Duodenal mucosa (tissue), 2 donors: ENCODE measurements at regions not wholly inside any gene's neighbourhood (a gene's known extent, or its start where the extent isn't known, plus 50 kb on each side); places are given as distances from the start of the nearest gene placed in this dataset.
"Not testable (repeated sequence)": the region's sequence is repeated elsewhere in the genome, so short reads cannot be mapped to it uniquely, and the experiment has no call there.

ENCODE experiments used
- H3K27ac ChIP-seq: one replicate; pipeline ENCODE4 v1.7.0; 2013; ENCODE audit warnings: low read depth, low read length
- H3K27me3 ChIP-seq, 2 donors: one replicate each; pipeline ENCODE4 v1.7.0; 2013; ENCODE audit warnings: low read length in 2 of 2, control low read depth in 1 of 2; ENCODE audit not compliant: insufficient read depth in 2 of 2, control insufficient read depth in 1 of 2
- H3K36me3 ChIP-seq, 2 donors: one replicate each; pipeline ENCODE4 v1.7.0; 2013; ENCODE audit warnings: low read length in 2 of 2, control low read depth in 1 of 2; ENCODE audit not compliant: insufficient read depth in 2 of 2, control insufficient read depth in 1 of 2
- H3K4me1 ChIP-seq, 2 donors: one replicate each; pipeline ENCODE4 v1.7.0; 2013; ENCODE audit warnings: low read length in 2 of 2, control low read depth in 1 of 2; ENCODE audit not compliant: insufficient read depth in 2 of 2, control insufficient read depth in 1 of 2
- H3K4me3 ChIP-seq, 2 donors: one replicate each; pipeline ENCODE4 v1.7.0; 2013; ENCODE audit warnings: low read length in 2 of 2, low read depth in 1 of 2
- H3K9ac ChIP-seq, 2 donors: one replicate each; pipeline ENCODE4 v1.7.0; 2013; ENCODE audit warnings: low read length in 2 of 2, low read depth in 1 of 2
- H3K9me3 ChIP-seq, 2 donors: one replicate each; pipeline ENCODE4 v1.7.0; 2013; ENCODE audit warnings: low read length in 2 of 2, control low read depth in 1 of 2; ENCODE audit not compliant: control insufficient read depth in 1 of 2

GRCh38 chr21:15209224-15209623, 144.4 kb upstream of the NRIP1 start:
- Histone ChIP-seq H3K36me3 (no peaks in the 10 kb centered on the region), H3K9me3 (no peaks in the 10 kb centered on the region), H3K4me1 (peaks cover 0 to 11% of the 10 kb centered on the region in 2 donors), H3K27me3 (no peaks in the 10 kb centered on the region), H3K4me3 (no peak overlapping the region), H3K27ac (no peak overlapping the region), H3K9ac (no peak overlapping the region)

GRCh38 chr21:15210235-15210678, 145.5 kb upstream of the NRIP1 start:
- Histone ChIP-seq H3K36me3 (no peaks in the 10 kb centered on the region), H3K9ac (no peak overlapping the region), H3K4me3 (no peak overlapping the region), H3K27ac (no peak overlapping the region), H3K4me1 (peaks cover 0 to 11% of the 10 kb centered on the region in 2 donors), H3K27me3 (no peaks in the 10 kb centered on the region), H3K9me3 (no peaks in the 10 kb centered on the region)

- no peak overlapping the region for H3K9ac ChIP-seq
- H3K27me3 ChIP-seq: no peaks in the 10 kb centered on the region
- H3K27ac ChIP-seq: no peak overlapping the region
- H3K4me1 ChIP-seq: peaks cover 0 to 11% of the 10 kb centered on the region in 2 donors
- H3K9me3 ChIP-seq: no peaks in the 10 kb centered on the region
- H3K4me3 ChIP-seq: no peak overlapping the region
- no peaks in the 10 kb centered on the region for H3K36me3 ChIP-seq
These were observed 146.8 kb upstream of the NRIP1 start for GRCh38 chr21:15211491-15212133.

GRCh38 chr21:15212206-15212605, 147.4 kb upstream of the NRIP1 start:
- Histone ChIP-seq H3K36me3 (no peaks in the 10 kb centered on the region), H3K27me3 (no peaks in the 10 kb centered on the region), H3K9me3 (no peaks in the 10 kb centered on the region), H3K4me3 (no peak overlapping the region), H3K4me1 (peaks cover 0 to 11% of the 10 kb centered on the region in 2 donors), H3K27ac (no peak overlapping the region), H3K9ac (no peak overlapping the region)

GRCh38 chr21:15218476-15218875, 153.7 kb upstream of the NRIP1 start:
- H3K4me1 ChIP-seq, H3K27me3 ChIP-seq, H3K27ac ChIP-seq, H3K9ac ChIP-seq, H3K36me3 ChIP-seq, H3K4me3 ChIP-seq, H3K9me3 ChIP-seq: not testable (repeated sequence)

GRCh38 chr21:15219039-15219438, 154.2 kb upstream of the NRIP1 start:
- Histone ChIP-seq H3K4me3 (no peak overlapping the region), H3K27me3 (no peaks in the 10 kb centered on the region), H3K27ac (no peak overlapping the region)

GRCh38 chr21:15219894-15220293, 155.1 kb upstream of the NRIP1 start:
- H3K27ac ChIP-seq: no peak overlapping the region
- H3K27me3 ChIP-seq: no peaks in the 10 kb centered on the region
- no peaks in the 10 kb centered on the region for H3K4me1 ChIP-seq
- H3K9me3 ChIP-seq: no peaks in the 10 kb centered on the region
- no peak overlapping the region for H3K4me3 ChIP-seq
- no peak overlapping the region for H3K9ac ChIP-seq
- no peaks in the 10 kb centered on the region for H3K36me3 ChIP-seq

More at GRCh38 chr21:15219039-15219438, 154.2 kb upstream of the NRIP1 start:
- H3K4me1 ChIP-seq: no peaks in the 10 kb centered on the region
- H3K36me3 ChIP-seq: no peaks in the 10 kb centered on the region
- no peaks in the 10 kb centered on the region for H3K9me3 ChIP-seq
- no peak overlapping the region for H3K9ac ChIP-seq

GRCh38 chr21:15221799-15222386, 157.1 kb upstream of the NRIP1 start:
- no peaks in the 10 kb centered on the region for H3K4me1 ChIP-seq
- no peaks in the 10 kb centered on the region for H3K27me3 ChIP-seq
- H3K9ac ChIP-seq: no peak overlapping the region
- no peak overlapping the region for H3K27ac ChIP-seq
- no peak overlapping the region for H3K4me3 ChIP-seq
- H3K36me3 ChIP-seq: no peaks in the 10 kb centered on the region
- H3K9me3 ChIP-seq: no peaks in the 10 kb centered on the region

- Histone ChIP-seq H3K27me3 (no peaks in the 10 kb centered on the region), H3K4me3 (no peak overlapping the region), H3K9ac (no peak overlapping the region), H3K36me3 (no peaks in the 10 kb centered on the region), H3K27ac (no peak overlapping the region), H3K4me1 (no peaks in the 10 kb centered on the region), H3K9me3 (no peaks in the 10 kb centered on the region)
These were observed 157.9 kb upstream of the NRIP1 start for GRCh38 chr21:15222707-15223106.

GRCh38 chr21:15224346-15225086, 159.7 kb upstream of the NRIP1 start:
- no peaks in the 10 kb centered on the region for H3K4me1 ChIP-seq
- no peak overlapping the region for H3K9ac ChIP-seq
- no peaks in the 10 kb centered on the region for H3K9me3 ChIP-seq
- H3K4me3 ChIP-seq: no peak overlapping the region
- H3K27me3 ChIP-seq: no peaks in the 10 kb centered on the region
- no peak overlapping the region for H3K27ac ChIP-seq
- no peaks in the 10 kb centered on the region for H3K36me3 ChIP-seq
